ENCODE measurements at regions not wholly inside any gene's neighbourhood (a gene's known extent, or its start where the extent isn't known, plus 50 kb on each side); places are given as distances from the start of the nearest gene placed in this dataset.

DNA sequence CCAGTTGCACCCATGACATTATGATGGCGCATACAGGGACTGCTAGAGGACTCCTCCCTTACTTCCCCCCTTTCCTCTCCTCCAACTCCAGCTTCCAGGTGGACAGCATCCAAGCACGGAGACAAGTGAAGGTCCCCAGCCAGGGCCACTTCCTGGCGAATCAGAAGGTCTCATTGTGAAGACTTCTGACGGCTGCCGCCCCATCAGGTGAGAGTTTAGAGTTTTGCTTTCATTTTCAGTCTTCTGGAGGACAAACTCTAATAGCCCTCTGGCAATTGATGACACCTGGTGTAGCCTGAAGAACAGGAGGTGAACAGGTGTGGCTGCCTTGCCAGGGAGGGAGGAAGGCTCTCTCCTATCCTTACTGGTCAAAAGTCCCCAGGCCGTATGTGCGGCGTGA, 77.3 kb upstream of the KCNH7 start:
- TF ChIP-seq, protein P1, sequence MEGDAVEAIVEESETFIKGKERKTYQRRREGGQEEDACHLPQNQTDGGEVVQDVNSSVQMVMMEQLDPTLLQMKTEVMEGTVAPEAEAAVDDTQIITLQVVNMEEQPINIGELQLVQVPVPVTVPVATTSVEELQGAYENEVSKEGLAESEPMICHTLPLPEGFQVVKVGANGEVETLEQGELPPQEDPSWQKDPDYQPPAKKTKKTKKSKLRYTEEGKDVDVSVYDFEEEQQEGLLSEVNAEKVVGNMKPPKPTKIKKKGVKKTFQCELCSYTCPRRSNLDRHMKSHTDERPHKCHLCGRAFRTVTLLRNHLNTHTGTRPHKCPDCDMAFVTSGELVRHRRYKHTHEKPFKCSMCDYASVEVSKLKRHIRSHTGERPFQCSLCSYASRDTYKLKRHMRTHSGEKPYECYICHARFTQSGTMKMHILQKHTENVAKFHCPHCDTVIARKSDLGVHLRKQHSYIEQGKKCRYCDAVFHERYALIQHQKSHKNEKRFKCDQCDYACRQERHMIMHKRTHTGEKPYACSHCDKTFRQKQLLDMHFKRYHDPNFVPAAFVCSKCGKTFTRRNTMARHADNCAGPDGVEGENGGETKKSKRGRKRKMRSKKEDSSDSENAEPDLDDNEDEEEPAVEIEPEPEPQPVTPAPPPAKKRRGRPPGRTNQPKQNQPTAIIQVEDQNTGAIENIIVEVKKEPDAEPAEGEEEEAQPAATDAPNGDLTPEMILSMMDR (IDR thresholded peaks at IDR 0.05; ENCODE audit: low read depth, low read length, missing control alignments) = no peak
- no peak for DNase-seq
- in situ Hi-C loops (cut with HindIII; ENCODE audit: low pct_ligation_motif_present, low sequenced_read_pairs) = no loop called here
- no peaks in the 10 kb centered on the region for H3K27me3 ChIP-seq (replicated peaks)
- H3K36me3 ChIP-seq (replicated peaks) = no peaks in the 10 kb centered on the region
- H3K27ac ChIP-seq = no peak overlapping the region
- H3K4me3 ChIP-seq (ENCODE audit: low read depth, low read length) = no peak overlapping the region

DNA sequence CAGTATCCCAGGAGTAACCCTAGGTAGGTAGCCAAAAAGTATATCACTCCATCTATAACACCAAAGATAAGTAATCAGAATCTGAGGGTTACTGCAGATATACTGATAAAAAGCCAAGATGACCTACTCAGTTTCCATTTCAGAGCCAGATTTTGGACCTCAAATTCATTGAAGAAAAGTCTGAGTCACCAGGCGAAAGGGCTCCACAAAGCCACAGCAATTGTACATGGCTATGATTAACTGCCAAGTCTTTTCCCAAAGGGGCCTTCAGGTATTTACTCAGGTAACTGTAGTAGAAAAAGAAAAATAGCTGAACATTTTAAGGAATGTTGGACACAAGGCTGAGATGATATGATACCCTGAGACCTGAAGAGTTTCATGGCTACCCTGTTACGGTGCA, 75.6 kb upstream of the KCNH7 start:
- H3K27me3 ChIP-seq (replicated peaks) = no peaks in the 10 kb centered on the region
- in situ Hi-C loops (cut with HindIII; ENCODE audit: low pct_ligation_motif_present, low sequenced_read_pairs) = no loop called here
- no peak overlapping the region for H3K27ac ChIP-seq
- TF ChIP-seq, protein P1 (IDR thresholded peaks at IDR 0.05; ENCODE audit: low read depth, low read length, missing control alignments) = no peak
- H3K4me3 ChIP-seq (ENCODE audit: low read depth, low read length) = no peak overlapping the region
- no peak for DNase-seq
- no peaks in the 10 kb centered on the region for H3K36me3 ChIP-seq (replicated peaks)

DNA sequence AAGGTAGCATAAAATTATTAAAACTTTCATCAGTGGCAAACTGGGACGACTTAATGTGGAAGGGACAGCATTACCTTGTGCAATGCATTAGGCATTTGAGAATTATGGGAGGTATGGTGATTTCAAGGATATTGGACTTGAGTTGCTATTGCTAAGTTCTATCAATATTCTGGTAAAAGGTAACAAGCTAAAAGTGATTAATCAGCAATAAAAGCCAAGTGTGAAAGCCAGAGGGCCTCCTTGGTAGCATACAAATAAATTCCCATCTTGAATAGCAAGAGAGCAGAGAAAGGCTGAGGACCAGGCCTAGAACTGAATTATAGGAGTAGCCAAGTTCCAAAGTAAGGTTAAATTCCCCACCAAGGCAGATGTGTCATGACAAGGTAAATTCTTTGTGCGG, 74.2 kb upstream of the KCNH7 start:
- in situ Hi-C loops (cut with HindIII; ENCODE audit: low pct_ligation_motif_present, low sequenced_read_pairs) = no loop called here
- Histone ChIP-seq H3K4me3 (ENCODE audit: low read depth, low read length) (no peak overlapping the region), H3K36me3 (replicated peaks) (no peaks in the 10 kb centered on the region), H3K27ac (no peak overlapping the region), H3K27me3 (replicated peaks) (no peaks in the 10 kb centered on the region)
- TF ChIP-seq, protein P1 (IDR thresholded peaks at IDR 0.05; ENCODE audit: low read depth, low read length, missing control alignments) = no peak
- no peak for DNase-seq

DNA sequence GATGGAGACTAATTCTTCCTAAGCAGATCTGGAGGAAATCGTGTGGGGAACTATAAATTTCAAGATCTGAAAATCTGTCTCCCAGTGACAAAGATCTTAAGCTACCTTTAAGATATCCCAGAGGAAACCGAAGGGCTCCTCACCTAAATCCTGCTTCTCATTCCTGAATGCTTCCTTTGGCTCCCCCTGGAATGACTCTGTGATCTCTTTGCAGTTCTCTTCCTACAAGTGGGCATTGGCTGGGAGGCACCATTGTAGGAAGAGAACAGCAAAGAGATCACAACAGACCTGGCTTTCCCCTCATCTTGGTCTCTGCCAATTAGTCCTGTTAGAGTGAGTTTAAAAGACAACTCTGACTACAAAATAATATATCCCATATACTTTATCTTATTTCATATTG, 70.0 kb upstream of the KCNH7 start:
- no peaks in the 10 kb centered on the region for H3K27me3 ChIP-seq (replicated peaks)
- no peak overlapping the region for H3K27ac ChIP-seq
- no peak overlapping the region for H3K4me3 ChIP-seq (ENCODE audit: low read depth, low read length)
- no peak for DNase-seq
- in situ Hi-C loops (cut with HindIII; ENCODE audit: low pct_ligation_motif_present, low sequenced_read_pairs) = no loop called here
- TF ChIP-seq, protein P1 (IDR thresholded peaks at IDR 0.05; ENCODE audit: low read depth, low read length, missing control alignments) = no peak
- no peaks in the 10 kb centered on the region for H3K36me3 ChIP-seq (replicated peaks)

DNA sequence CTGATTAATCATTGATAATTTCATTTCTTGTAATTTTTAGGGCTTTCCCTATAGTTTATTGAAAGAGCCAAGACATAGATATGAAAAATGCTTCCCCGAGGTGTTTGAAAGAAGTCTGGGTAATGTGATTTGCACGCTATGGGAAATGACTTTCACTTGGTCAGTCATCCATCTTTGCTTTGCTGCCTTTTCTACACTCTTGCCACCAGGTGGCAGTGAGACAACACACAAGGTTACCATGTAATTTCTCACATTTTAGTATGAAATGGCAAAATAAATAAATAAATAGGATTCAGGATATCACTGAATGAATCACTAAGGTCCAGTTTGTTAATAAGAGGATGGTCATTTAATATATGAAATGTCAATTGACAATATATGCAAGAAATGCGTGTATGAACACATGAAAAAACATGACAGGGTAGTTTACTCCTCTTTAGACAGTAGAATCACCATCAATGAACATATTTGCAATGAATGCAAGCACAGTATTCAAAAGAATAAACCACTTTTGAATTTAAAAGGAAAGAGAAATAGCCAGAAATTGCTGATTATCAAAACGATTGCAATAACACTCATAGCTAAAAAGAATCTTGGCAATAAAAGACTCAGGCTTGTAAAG, 52.2 kb upstream of the KCNH7 start:
- no peaks in the 10 kb centered on the region for H3K27me3 ChIP-seq (replicated peaks)
- TF ChIP-seq, protein P1 (IDR thresholded peaks at IDR 0.05; ENCODE audit: low read depth, low read length, missing control alignments) = peak; percentile 82
- DNase-seq = peak; percentile 63
- no peak overlapping the region for H3K27ac ChIP-seq
- H3K36me3 ChIP-seq (replicated peaks) = no peaks in the 10 kb centered on the region
- H3K4me3 ChIP-seq (ENCODE audit: low read depth, low read length) = no peak overlapping the region
- in situ Hi-C loops (cut with HindIII; ENCODE audit: low pct_ligation_motif_present, low sequenced_read_pairs) = no loop called here

DNA sequence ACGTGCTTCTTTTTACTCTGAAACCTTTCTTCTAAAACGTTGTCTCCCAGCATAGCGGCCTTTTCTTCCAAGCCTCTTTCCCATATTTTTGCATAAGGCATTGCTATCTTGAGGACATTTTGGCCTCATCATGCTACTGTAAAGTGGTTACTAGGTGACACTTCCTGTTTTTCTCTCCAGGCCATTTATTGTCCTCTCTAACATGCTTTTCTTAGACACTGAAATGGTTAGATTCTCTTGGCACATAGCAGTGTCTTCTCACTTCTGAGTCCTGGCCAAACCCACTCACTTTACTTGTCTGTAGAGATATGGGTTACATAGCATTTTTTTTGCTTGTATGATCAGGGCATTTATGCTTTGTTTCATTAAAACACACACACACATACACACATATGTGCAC, 50.1 kb upstream of the KCNH7 start:
- H3K36me3 ChIP-seq (replicated peaks) = no peaks in the 10 kb centered on the region
- no peaks in the 10 kb centered on the region for H3K27me3 ChIP-seq (replicated peaks)
- peak; percentile 0 for DNase-seq
- TF ChIP-seq, protein P1 (IDR thresholded peaks at IDR 0.05; ENCODE audit: low read depth, low read length, missing control alignments) = no peak
- in situ Hi-C loops (cut with HindIII; ENCODE audit: low pct_ligation_motif_present, low sequenced_read_pairs) = no loop called here
- H3K4me3 ChIP-seq (ENCODE audit: low read depth, low read length) = no peak overlapping the region
- no peak overlapping the region for H3K27ac ChIP-seq

Measured in brain microvascular endothelial cell (primary cell).